HG02870 (cell line): ENCODE measurements at regions not wholly inside any gene's neighbourhood (a gene's known extent, or its start where the extent isn't known, plus 50 kb on each side); places are given as distances from the start of the nearest gene placed in this dataset.
"Not testable (repeated sequence)": the region's sequence is repeated elsewhere in the genome, so short reads cannot be mapped to it uniquely, and the experiment has no call there.

Experiments used
- ATAC-seq: cut with Tn5 transposase; IDR thresholded peaks from one replicate; pipeline ENCODE4 v1.9.1; 2021; ENCODE audit warnings: mild to moderate bottlenecking, moderate library complexity; ENCODE audit not compliant: unreplicated experiment

GRCh38 chrX:13188731-13189309, 131.0 kb downstream of the ATXN3L start:
- no peak for ATAC-seq

GRCh38 chrX:13186643-13187042, 133.2 kb downstream of the ATXN3L start:
- not testable (repeated sequence) for ATAC-seq

GRCh38 chrX:13180807-13181206, 136.4 kb upstream of the FAM9C start:
- ATAC-seq, result no peak

- no peak for ATAC-seq
These were observed 135.2 kb upstream of the FAM9C start for GRCh38 chrX:13179586-13179985.

- no peak for ATAC-seq
These were observed 134.7 kb upstream of the FAM9C start for GRCh38 chrX:13179100-13179499.

- no peak for ATAC-seq
These were observed 133.6 kb upstream of the FAM9C start for GRCh38 chrX:13177921-13178566.

GRCh38 chrX:13175056-13175455, 130.6 kb upstream of the FAM9C start:
- no peak for ATAC-seq

GRCh38 chrX:13170966-13171558, 126.6 kb upstream of the FAM9C start:
- ATAC-seq, result no peak

- ATAC-seq, result no peak
These were observed 125.3 kb upstream of the FAM9C start for GRCh38 chrX:13169684-13170083.

GRCh38 chrX:13168269-13168668, 123.8 kb upstream of the FAM9C start:
- ATAC-seq, result no peak

GRCh38 chrX:13167481-13168231, 123.2 kb upstream of the FAM9C start:
- no peak for ATAC-seq

GRCh38 chrX:13165266-13166189, 121.1 kb upstream of the FAM9C start:
- ATAC-seq, result no peak

GRCh38 chrX:13164611-13165010, 120.2 kb upstream of the FAM9C start:
- ATAC-seq, result no peak

- ATAC-seq, result no peak
These were observed 118.5 kb upstream of the FAM9C start for GRCh38 chrX:13162772-13163410.

GRCh38 chrX:13159886-13160285, 115.5 kb upstream of the FAM9C start:
- no peak for ATAC-seq

- ATAC-seq, result no peak
These were observed 114.5 kb upstream of the FAM9C start for GRCh38 chrX:13158911-13159310.

GRCh38 chrX:13155550-13155949, 111.1 kb upstream of the FAM9C start:
- ATAC-seq, result not testable (repeated sequence)

- no peak for ATAC-seq
These were observed 109.4 kb upstream of the FAM9C start for GRCh38 chrX:13153796-13154195.

GRCh38 chrX:13152518-13153185, 108.2 kb upstream of the FAM9C start:
- no peak for ATAC-seq
